Spleen (tissue), 11 donors: ENCODE measurements at regions not wholly inside any gene's neighbourhood (a gene's known extent, or its start where the extent isn't known, plus 50 kb on each side); places are given as distances from the start of the nearest gene placed in this dataset.

Source experiments
- DNase-seq: peaks from one replicate; pipeline ENCODE4 v3.0.0-alpha.2; 2020
- H3K27ac ChIP-seq, 8 donors: fragments of 200-600 bp; sonication (generic) in 7 of 8; 1 replicate in 4 of 8; 2 replicates in 4 of 8; pipeline versions ENCODE4 v1.5.0 to v1.8.0; 2016 to 2021; ENCODE audit warnings: inconsistent platforms in 4 of 8, mild to moderate bottlenecking in 4 of 8, moderate library complexity in 1 of 8
- H3K27me3 ChIP-seq, 7 donors: fragments of 200-600 bp; sonication (generic) in 6 of 7; replicated peaks in 1 of 7; 1 replicate in 4 of 7; 2 replicates in 3 of 7; pipeline versions ENCODE4 v1.5.0 to v1.8.0; 2016 to 2021; ENCODE audit warnings: inconsistent platforms in 3 of 7, mild to moderate bottlenecking in 1 of 7
- H3K36me3 ChIP-seq, 6 donors: fragments of 200-600 bp; sonication (generic) in 5 of 6; 1 replicate in 4 of 6; 2 replicates in 2 of 6; pipeline versions ENCODE4 v1.5.0 to v1.8.0; 2016 to 2021; ENCODE audit warnings: inconsistent platforms in 2 of 6
- H3K4me1 ChIP-seq, 6 donors: fragments of 200-600 bp; sonication (generic) in 5 of 6; 1 replicate in 3 of 6; 2 replicates in 3 of 6; pipeline versions ENCODE4 v1.5.0 to v1.8.0; 2016 to 2021; ENCODE audit warnings: inconsistent platforms in 3 of 6
- H3K4me3 ChIP-seq, 8 donors: fragments of 200-600 bp; sonication (generic) in 7 of 8; 1 replicate in 4 of 8; 2 replicates in 4 of 8; pipeline versions ENCODE4 v1.5.0 to v1.8.0; 2016 to 2021; ENCODE audit warnings: inconsistent platforms in 4 of 8, mild to moderate bottlenecking in 4 of 8, moderate library complexity in 2 of 8
- H3K9me3 ChIP-seq, 8 donors: fragments of 200-600 bp; sonication (generic) in 7 of 8; 1 replicate in 4 of 8; 2 replicates in 4 of 8; pipeline versions ENCODE4 v1.5.0 to v1.8.0; 2016 to 2021; ENCODE audit warnings: inconsistent platforms in 4 of 8
- POLR2A ChIP-seq, 3 donors: fragments of 450-650 bp; IDR thresholded peaks; one replicate each; pipeline ENCODE4 v1.5.1; 2017; ENCODE audit warnings: antibody characterized with exemption in 3 of 3, mild to moderate bottlenecking in 1 of 3
- POLR2AphosphoS5 ChIP-seq, 3 donors: sonication (generic); formaldehyde crosslinking; IDR thresholded peaks; one replicate each; pipeline ENCODE4 v1.5.1; 2017; ENCODE audit warnings: antibody characterized with exemption in 3 of 3
- WGBS, 5 donors: extraction: QIAGEN DNeasy Blood & Tissue Kit in 3 of 5; methylation state at CpG; one replicate each; pipeline versions ENCODE4 v1.1.5 to v1.1.7; 2013 to 2018; 5-methylcytosine and 5-hydroxymethylcytosine counted together
- intact Hi-C: fragments of 100-400 bp; cut with DNase I; formaldehyde crosslinking; loops from one replicate; pipeline ENCODE4 v1.15.0; 2023; ENCODE audit warnings: low total_unique reads
- TF ChIP-seq, protein P1 (sequence below), 11 experiments: fragments of 200-600 bp in 7 of 11; fragments of 450-650 bp in 4 of 11; sonication (generic) in 4 of 11; IDR thresholded peaks in 8 of 11; conservative IDR thresholded peaks in 3 of 11; 1 replicate in 7 of 11; 2 replicates in 4 of 11; pipeline versions ENCODE4 v1.4.0 to v1.8.0; 2016 to 2021; ENCODE audit warnings: antibody characterized with exemption in 11 of 11, inconsistent platforms in 4 of 11, mild to moderate bottlenecking in 1 of 11
- donor health status: healthy with polysubstance abuse.
- donor health status: DM: no; HTN: no; CAD: no; lungs with moderate emphysema.
- donor health status: DM: no; HTN: no; CAD: no.
- donor health status: Bipolar disorder and iron deficiency.
- donor health status: healthy.
- donor health status: DM: no; HTN: no; CAD: no.
- donor health status: DM: yes; HTN: yes; CAD: no.

DNA sequence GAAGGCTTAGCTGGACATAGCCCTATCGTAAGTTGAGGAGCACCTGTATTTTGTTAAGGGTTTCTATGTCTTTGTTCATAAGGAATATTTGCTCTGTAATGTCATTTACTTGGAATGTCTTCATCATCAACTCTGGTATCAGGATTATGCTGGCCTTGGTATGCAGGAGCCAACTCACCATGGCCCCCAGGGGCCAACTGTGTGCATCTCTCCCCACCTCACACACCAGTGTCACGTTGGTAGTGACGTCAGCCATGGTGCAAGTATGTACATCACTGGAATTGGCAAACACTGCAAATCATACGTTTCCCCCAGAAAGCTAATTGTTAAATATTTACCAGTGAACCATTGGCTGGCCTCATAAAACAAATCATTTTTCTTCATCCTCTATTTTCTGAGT lies 70.8 kb downstream of the YTHDF1 start:
- peak; percentile 42 for DNase-seq
- peaks cover 0 to 47% (median 13%) of the 10 kb centered on the region in 7 donors for H3K27me3 ChIP-seq
- TF ChIP-seq POLR2AphosphoS5 (IDR thresholded peaks at IDR 0.05): no peak
- no peak for TF ChIP-seq POLR2A (IDR thresholded peaks at IDR 0.05)
- TF ChIP-seq, protein P1, sequence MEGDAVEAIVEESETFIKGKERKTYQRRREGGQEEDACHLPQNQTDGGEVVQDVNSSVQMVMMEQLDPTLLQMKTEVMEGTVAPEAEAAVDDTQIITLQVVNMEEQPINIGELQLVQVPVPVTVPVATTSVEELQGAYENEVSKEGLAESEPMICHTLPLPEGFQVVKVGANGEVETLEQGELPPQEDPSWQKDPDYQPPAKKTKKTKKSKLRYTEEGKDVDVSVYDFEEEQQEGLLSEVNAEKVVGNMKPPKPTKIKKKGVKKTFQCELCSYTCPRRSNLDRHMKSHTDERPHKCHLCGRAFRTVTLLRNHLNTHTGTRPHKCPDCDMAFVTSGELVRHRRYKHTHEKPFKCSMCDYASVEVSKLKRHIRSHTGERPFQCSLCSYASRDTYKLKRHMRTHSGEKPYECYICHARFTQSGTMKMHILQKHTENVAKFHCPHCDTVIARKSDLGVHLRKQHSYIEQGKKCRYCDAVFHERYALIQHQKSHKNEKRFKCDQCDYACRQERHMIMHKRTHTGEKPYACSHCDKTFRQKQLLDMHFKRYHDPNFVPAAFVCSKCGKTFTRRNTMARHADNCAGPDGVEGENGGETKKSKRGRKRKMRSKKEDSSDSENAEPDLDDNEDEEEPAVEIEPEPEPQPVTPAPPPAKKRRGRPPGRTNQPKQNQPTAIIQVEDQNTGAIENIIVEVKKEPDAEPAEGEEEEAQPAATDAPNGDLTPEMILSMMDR (IDR thresholded peaks at IDR 0.05 in 8 of 11, conservative IDR thresholded peaks at IDR 0.05 in 3 of 11): no peak
- no peak overlapping the region for H3K27ac ChIP-seq
- H3K4me1 ChIP-seq: no peaks in the 10 kb centered on the region
- intact Hi-C loops: no loop called here
- H3K36me3 ChIP-seq: no peaks in the 10 kb centered on the region
- H3K9me3 ChIP-seq: peaks cover 0 to 24% (median 19%) of the 10 kb centered on the region in 8 donors
- WGBS, 5 donors: 69 to 78% (median 75%) methylated on average over 4 of the region's 4 CpGs
- no peak overlapping the region for H3K4me3 ChIP-seq

DNA sequence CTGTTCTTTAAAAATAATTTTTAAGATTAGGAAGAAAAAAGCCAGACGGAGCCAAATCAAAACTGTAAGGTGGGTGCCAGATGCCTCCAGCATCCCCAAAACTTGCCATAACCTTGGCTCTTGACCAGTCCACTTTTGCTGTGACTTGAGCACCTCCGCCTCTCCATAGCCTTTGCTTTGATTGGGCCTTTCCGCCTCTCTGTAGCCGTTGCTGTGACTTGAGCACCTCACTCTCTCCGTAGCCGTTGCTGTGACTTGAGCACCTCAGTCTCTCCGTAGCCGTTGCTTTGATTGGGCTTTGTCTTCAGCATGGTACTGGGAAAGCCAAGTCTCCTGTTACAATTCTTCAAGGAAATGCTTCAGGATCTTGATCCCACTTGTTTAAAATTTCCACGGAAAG lies 73.0 kb downstream of the YTHDF1 start:
- peak; percentile 17 for DNase-seq
- whole genome bisulfite sequencing, 5 donors: 82 to 93% (median 86%) methylated on average over 9 of the region's 9 CpGs
- H3K4me1 ChIP-seq: no peaks in the 10 kb centered on the region
- H3K27me3 ChIP-seq: peaks cover 0 to 39% (median 4%) of the 10 kb centered on the region in 7 donors
- no peak overlapping the region for H3K27ac ChIP-seq
- TF ChIP-seq POLR2A (IDR thresholded peaks at IDR 0.05): no peak
- no peak for TF ChIP-seq POLR2AphosphoS5 (IDR thresholded peaks at IDR 0.05)
- TF ChIP-seq, protein P1 (IDR thresholded peaks at IDR 0.05 in 8 of 11, conservative IDR thresholded peaks at IDR 0.05 in 3 of 11): no peak
- no peaks in the 10 kb centered on the region for H3K36me3 ChIP-seq
- no peak overlapping the region for H3K4me3 ChIP-seq
- intact Hi-C loops: no loop called here
- H3K9me3 ChIP-seq: peaks cover 0 to 14% (median 10%) of the 10 kb centered on the region in 8 donors

DNA sequence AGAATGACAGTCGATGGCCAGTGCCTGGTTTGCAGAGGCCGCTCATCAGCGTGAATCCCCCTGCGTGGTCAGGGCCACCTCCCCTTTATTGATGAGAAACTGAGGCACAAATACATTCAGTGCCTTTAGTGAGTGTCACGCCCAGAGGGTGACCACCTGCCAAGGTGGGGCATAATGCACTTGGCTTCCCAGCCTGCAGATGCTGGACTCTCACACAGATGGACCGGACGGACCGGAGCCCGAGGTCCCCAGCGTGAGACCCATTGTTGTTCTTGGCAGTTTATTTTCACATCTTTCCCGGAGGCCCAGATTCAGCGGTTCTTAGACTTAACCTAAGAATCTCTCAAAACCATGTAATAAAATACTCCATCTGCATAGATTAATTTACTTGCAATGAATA lies 74.4 kb downstream of the YTHDF1 start:
- 77 to 100% (median 92%) methylated on average over 5 to 12 of the region's 12 CpGs for WGBS, 5 donors
- H3K27ac ChIP-seq: no peak overlapping the region
- peaks cover 0 to 35% (median 0%) of the 10 kb centered on the region in 7 donors for H3K27me3 ChIP-seq
- H3K4me1 ChIP-seq: no peaks in the 10 kb centered on the region
- intact Hi-C loops: no loop called here
- peak; percentile 46 for DNase-seq
- no peak overlapping the region for H3K4me3 ChIP-seq
- H3K9me3 ChIP-seq: peaks cover 0 to under 1% (median 0%) of the 10 kb centered on the region in 8 donors
- H3K36me3 ChIP-seq: no peaks in the 10 kb centered on the region
- TF ChIP-seq POLR2AphosphoS5 (IDR thresholded peaks at IDR 0.05): no peak
- no peak for TF ChIP-seq POLR2A (IDR thresholded peaks at IDR 0.05)

DNA sequence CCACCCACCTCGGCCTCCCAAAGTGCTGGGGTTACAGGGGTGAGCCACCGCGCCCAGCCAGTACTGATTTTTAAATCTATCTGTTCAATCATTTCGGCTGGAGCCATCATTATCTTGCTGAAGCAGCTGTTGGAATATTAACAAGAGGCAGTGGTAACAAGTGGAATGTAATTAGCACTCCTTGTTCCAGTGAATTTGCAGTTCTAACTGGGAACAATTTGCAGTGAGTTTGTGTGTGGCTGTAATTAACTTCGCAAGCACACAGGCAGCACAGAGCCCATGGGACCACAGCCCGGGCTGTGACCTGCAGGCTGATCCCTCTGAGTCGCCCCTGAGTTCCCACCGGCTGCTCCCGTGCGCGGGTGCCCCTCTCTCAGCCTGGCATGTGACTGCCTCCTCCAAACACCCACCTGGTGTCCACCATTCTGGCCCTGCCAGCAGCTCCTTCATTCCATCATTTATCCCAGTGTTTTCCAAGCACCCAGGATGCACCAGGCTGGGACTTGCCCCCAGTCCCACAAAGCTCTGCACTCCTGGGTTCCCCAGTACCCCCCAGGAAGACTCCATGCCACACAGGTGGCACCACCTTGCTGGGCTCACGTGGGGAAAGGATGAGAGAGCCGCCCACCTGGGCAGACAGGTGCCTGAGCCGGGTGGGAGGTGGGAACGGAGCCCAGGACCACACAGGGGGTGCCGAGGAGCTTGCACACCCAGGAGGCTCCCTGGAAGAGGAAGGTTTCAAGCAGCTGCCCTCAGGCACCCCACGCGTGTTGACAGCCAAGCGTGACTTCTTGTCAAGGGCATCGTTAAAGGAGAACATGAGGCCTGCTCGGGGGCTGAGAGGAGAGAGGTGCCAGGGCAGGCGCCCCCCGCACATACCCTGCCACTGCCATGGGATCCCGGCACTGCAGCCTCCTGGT lies 75.2 kb downstream of the YTHDF1 start:
- 82 to 88% (median 85%) methylated on average over 21 to 24 of the region's 24 CpGs for WGBS, 5 donors
- Histone ChIP-seq H3K4me3 (no peak overlapping the region), H3K27me3 (peaks cover 0 to 31% (median 0%) of the 10 kb centered on the region in 7 donors), H3K27ac (no peak overlapping the region), H3K36me3 (no peaks in the 10 kb centered on the region), H3K4me1 (no peaks in the 10 kb centered on the region), H3K9me3 (no peaks in the 10 kb centered on the region)
- DNase-seq: peak; percentile 56
- TF ChIP-seq, protein P1 (IDR thresholded peaks at IDR 0.05 in 8 of 11, conservative IDR thresholded peaks at IDR 0.05 in 3 of 11): no peak
- TF ChIP-seq POLR2A (IDR thresholded peaks at IDR 0.05) (no peak), POLR2AphosphoS5 (IDR thresholded peaks at IDR 0.05) (no peak)
- intact Hi-C loops: no loop called here
